Esophagus muscularis mucosa (tissue), 4 donors: ENCODE measurements at regions not wholly inside any gene's neighbourhood (a gene's known extent, or its start where the extent isn't known, plus 50 kb on each side); places are given as distances from the start of the nearest gene placed in this dataset.

Source experiments
- CTCF ChIP-seq, 3 experiments: fragments of 200-600 bp in 2 of 3; fragments of 450-650 bp in 1 of 3; sonication (generic) in 2 of 3; IDR thresholded peaks; one replicate each; pipeline ENCODE4 v1.5.1; 2017 to 2019; ENCODE audit warnings: antibody characterized with exemption in 3 of 3, mild to moderate bottlenecking in 2 of 3, moderate library complexity in 1 of 3
- EP300 ChIP-seq: sonication (generic); formaldehyde crosslinking; IDR thresholded peaks from one replicate; pipeline ENCODE4 v1.6.1; 2017; ENCODE audit warnings: antibody characterized with exemption
- POLR2A ChIP-seq: fragments of 450-650 bp; IDR thresholded peaks from one replicate; pipeline ENCODE4 v1.6.1; 2017; ENCODE audit warnings: antibody characterized with exemption, moderate library complexity, mild to moderate bottlenecking, low read depth
- POLR2AphosphoS5 ChIP-seq, 2 donors: sonication (generic); formaldehyde crosslinking; IDR thresholded peaks; one replicate each; pipeline ENCODE4 v1.6.1; 2017; ENCODE audit warnings: antibody characterized with exemption in 2 of 2

GRCh38 chr16:35664091-35664693, 2204.8 kb downstream of the TP53TG3F start:
- TF ChIP-seq POLR2AphosphoS5 (IDR thresholded peaks at IDR 0.05) = no peak
- TF ChIP-seq POLR2A = no peak
- TF ChIP-seq CTCF (IDR thresholded peaks at IDR 0.05) = no peak
- TF ChIP-seq EP300 = no peak
